HG02884 (cell line): ENCODE measurements at regions not wholly inside any gene's neighbourhood (a gene's known extent, or its start where the extent isn't known, plus 50 kb on each side); places are given as distances from the start of the nearest gene placed in this dataset.

Experiments used
- ATAC-seq: cut with Tn5 transposase; IDR thresholded peaks from one replicate; pipeline ENCODE4 v1.9.1; 2021; ENCODE audit warnings: mild to moderate bottlenecking, moderate library complexity; ENCODE audit not compliant: unreplicated experiment

DNA sequence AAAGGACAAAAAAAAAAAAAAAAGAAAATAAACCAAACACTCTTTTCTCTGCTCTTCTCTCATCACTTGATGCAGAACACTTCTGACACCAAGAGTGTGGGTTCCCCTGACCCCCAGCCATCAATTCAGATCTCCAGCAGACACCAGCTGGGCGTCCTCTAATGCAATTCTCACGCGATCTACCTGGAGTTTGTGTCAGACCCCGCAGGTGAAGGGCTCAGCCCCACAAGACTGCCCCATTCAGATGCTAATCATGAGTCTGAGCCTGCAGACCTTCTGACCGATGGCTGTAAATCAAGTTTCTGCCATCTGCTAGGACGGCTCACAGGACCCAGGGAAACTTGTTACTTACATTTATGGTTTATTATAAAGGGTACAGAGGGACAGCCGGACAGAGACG lies 133.6 kb upstream of the C1orf174 start:
- ATAC-seq: no peak

GRCh38 chr1:4034318-4034887 lies 134.3 kb upstream of the C1orf174 start:
- ATAC-seq: no peak

GRCh38 chr1:4044967-4045366 lies 144.9 kb upstream of the C1orf174 start:
- ATAC-seq: no peak

GRCh38 chr1:4045397-4046010 lies 145.4 kb upstream of the C1orf174 start:
- no peak for ATAC-seq

DNA sequence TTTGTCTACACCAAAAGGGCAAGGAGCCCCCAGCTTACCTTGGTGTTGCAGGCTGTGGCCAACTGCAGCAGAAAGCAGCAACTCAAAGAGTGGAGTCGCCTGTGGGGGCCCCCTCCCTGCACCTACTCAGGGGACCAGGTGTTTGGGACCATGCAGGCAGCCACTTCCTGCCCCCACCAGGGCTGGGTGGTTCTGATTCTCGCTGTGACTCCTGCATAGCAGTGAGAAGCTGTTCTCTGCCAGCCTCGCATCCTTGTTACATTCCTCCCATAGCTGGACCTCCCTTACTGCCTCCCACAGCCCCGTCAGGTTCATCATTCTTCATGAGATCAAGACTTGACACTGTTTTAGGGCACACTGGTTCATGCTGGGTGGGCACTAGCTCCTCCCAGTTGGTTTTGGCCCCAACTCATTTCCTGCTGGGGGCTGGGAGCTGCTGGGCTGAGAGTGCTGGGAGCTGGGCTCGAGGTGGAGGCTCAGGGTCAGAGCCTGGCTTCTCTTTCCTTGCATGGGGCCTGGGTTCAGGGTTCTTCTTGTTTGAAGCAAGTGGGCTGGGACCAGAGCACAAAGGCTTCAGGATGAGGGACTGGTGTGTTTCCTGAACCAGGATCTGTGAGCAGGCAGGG lies 146.9 kb upstream of the C1orf174 start:
- ATAC-seq: no peak

DNA sequence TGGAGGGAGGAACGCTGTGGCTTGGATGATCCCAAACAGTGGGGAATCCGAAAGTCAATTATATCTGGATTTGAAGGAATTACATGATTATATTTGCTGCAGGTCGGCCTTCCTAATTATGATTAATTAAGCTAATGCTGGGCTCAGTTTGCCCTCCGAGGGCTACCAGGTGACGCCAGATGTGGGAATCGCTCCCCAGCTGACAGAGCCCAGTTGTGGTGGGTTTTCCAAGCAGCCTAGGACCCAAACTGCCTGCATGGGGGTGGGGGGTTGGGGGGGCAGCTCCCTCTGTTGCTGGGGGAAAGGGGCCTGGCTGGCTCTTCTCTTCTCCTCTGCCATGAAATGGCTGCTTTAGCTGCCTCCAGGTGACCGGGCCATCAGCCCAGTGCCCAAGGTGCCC lies 147.6 kb upstream of the C1orf174 start:
- ATAC-seq: no peak

DNA sequence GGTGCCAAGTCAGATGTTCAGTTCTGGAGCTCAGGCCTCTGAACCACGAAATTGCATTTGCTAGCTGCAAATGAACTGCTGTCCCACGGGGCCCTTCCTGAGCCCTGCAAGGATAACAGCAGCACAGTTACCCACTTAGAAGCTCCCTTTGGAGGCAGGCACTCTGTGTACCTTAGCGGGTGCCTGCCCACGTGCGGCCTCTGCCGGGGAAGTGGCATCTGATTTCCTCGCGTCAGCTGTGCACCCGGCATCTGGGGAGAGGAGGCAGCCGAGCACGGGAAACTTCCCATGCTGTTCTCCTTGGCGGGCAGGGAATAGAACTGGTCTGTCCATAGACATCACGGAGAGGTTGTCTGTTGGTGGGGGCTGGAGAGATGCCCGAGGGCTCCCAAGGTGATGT lies 148.0 kb upstream of the C1orf174 start:
- no peak for ATAC-seq

- ATAC-seq: no peak
Measured at GRCh38 chr1:4048921-4049320, 148.8 kb upstream of the C1orf174 start.

DNA sequence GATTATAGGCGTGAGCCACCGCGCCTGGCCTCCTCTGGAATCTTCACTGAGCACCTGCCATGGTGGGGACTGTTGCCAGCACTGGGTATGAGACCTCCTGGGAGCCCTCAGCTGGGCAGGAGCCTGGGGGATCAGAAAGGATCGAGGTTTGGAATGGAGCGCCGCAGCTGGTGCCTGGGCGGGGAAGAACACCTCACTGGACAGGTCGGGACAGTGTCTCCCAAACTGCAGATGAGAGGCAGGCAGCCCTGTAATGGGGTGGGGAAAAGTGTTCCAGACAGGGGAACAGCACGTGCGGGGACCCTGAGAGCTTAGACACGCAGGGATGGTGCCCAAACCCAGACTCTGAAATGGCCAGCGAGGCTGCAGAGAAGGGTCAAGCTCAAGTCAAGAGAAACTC lies 150.9 kb upstream of the C1orf174 start:
- ATAC-seq: no peak

- ATAC-seq: no peak
Measured at GRCh38 chr1:4052657-4053056, 152.6 kb upstream of the C1orf174 start.

GRCh38 chr1:4053160-4053748 lies 153.2 kb upstream of the C1orf174 start:
- no peak for ATAC-seq

DNA sequence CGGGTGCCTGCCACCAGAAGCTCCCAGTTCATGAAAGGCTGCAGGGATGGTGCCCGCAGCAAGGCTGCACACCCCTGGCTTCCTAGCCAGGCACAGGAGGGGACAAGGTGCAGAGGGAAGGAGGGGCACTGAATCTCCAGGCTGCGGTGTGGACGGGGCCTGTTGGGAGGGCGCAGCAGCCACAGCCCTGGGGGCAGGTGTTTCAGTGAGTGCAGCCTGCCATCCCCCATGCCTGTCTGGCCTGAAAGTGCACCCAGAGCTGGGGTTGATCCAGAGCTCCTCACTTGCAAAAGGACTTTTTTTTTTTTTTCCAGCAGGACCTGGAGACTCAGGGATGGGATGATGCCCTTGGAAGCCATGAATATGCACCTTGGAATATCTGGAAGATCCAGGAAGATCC lies 153.7 kb upstream of the C1orf174 start:
- ATAC-seq: no peak

GRCh38 chr1:4055294-4055967 lies 155.4 kb upstream of the C1orf174 start:
- ATAC-seq: no peak

- no peak for ATAC-seq
Measured at GRCh38 chr1:4056422-4056821, 156.3 kb upstream of the C1orf174 start.

GRCh38 chr1:4056989-4057388 lies 156.9 kb upstream of the C1orf174 start:
- no peak for ATAC-seq

GRCh38 chr1:4057603-4058002 lies 157.5 kb upstream of the C1orf174 start:
- ATAC-seq: no peak

GRCh38 chr1:4058122-4058521 lies 158.1 kb upstream of the C1orf174 start:
- no peak for ATAC-seq

DNA sequence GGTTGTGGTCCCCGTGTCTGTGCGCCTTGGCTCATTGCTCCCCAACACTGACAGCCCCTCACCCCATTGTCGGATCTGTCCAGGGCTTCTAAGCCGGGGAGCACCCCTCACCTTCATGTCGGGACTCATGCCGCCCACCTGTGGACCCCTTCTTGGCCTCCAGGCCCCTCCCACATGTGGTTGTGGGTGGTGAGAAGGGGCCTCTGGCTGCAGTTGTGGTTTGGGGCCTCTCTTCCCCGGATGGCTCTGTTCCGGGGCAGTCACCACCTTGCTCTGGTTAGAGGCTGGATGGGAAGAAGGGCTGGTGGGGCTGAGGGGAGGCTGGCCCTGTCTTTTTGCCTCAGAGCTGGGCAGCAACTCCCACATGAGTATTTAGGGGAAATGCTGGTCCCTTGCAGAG lies 158.6 kb upstream of the C1orf174 start:
- ATAC-seq: no peak

DNA sequence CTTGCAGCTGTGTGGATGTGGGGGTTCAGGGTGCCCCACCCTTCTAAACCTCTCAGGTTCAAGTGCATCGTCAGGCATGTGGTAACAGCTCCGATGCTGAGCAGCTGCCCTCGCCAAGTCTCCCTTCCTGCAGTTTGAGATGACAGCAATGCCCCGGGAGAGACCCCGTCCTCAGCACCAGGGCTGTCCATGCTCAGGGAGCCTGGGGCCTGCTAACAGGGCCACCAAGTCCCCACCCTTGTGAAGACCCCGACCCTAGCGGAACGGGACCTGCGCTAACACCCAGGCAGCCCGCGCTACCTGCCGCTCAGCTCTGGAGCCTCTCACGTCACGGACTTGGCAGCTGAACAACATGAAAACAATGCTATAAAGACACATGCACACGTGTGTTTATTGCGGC lies 159.2 kb upstream of the C1orf174 start:
- ATAC-seq: no peak

DNA sequence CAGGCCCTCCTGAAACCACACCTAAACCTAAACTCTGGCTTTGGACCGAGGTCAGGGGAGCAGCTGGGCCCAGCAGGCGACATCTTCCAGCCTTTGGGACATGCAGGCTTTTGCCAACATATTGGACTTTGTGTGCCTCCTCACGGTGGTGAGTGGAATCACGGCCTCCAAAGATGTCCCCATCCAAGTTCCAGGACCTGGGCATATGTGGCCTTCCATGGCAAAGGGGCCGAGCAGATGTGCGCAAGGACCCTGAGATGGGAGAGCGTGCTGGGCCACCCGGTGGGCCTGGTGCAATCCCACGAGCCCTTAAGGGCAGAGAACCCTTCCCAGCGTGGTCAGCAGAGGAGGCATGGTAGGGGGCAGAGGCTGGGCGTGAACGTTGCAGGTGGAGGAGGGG lies 160.8 kb upstream of the C1orf174 start:
- no peak for ATAC-seq

DNA sequence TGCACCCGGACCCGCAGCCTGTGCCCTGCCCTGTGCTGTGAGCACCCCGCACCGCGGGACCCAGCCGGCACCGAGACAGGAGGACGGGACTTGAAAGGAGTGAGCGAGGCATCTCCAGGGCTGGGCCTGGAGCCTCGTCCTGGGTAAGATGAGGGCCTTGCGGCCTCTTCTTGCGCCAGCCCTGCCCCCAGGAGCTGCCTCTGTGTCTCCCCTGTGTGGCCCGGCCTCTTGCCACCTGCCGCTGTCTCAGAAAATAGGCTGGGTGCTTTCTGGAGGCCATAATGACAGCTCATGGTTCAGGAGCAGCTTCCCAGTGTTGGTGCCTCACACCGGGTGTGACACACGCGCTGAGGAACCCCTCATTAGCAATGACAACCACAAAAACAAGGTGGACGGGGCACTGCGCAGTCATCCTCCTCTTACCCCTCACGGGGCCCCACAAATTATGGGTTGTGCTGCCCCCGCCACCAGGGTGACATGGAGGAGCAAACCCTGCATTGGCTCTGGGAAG lies 161.5 kb upstream of the C1orf174 start:
- ATAC-seq: no peak

DNA sequence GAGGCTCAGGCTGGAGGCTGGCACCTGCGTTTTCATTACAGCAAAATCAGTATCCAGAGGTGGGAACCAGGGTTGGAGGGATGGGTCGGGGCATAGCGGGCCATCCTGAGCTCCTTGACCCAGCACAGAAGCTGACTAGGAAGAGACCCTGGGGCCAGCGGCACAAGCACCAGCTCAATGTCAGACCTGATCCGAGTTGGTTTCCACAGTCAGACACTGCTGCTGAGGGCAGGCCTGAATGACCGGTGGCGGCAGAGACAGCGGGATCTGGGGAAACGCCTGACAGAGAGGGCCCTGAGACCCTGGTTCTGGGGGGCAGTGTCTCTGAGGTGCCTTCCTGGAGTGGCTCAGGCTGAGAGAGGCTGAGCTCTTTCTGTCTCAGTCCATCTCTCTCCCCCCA lies 162.0 kb upstream of the C1orf174 start:
- ATAC-seq: no peak
